Tibial nerve (tissue), 4 donors: ENCODE measurements at regions not wholly inside any gene's neighbourhood (a gene's known extent, or its start where the extent isn't known, plus 50 kb on each side); places are given as distances from the start of the nearest gene placed in this dataset.
"Not testable (repeated sequence)": the region's sequence is repeated elsewhere in the genome, so short reads cannot be mapped to it uniquely, and the experiment has no call there.

ENCODE experiments used
- DNase-seq, 2 donors: peaks; one replicate each; pipeline ENCODE4 v3.0.0-alpha.2; 2019; ENCODE audit warnings: low spot score in 2 of 2
- H3K27ac ChIP-seq, 4 donors: fragments of 200-600 bp; sonication (generic) in 3 of 4; one replicate each; pipeline ENCODE4 v1.5.1; 2017 to 2019; ENCODE audit warnings: mild to moderate bottlenecking in 1 of 4
- H3K27me3 ChIP-seq, 2 donors: fragments of 200-600 bp; sonication (generic) in 1 of 2; one replicate each; pipeline versions ENCODE4 v1.5.1 to v1.6.0; 2017 to 2019
- H3K36me3 ChIP-seq, 3 donors: fragments of 200-600 bp; sonication (generic); one replicate each; pipeline ENCODE4 v1.5.1; 2018 to 2019
- H3K4me1 ChIP-seq, 4 donors: fragments of 200-600 bp; sonication (generic) in 3 of 4; one replicate each; pipeline ENCODE4 v1.5.1; 2017 to 2019
- H3K4me3 ChIP-seq, 4 donors: fragments of 200-600 bp; sonication (generic) in 3 of 4; one replicate each; pipeline ENCODE4 v1.5.1; 2017 to 2019; ENCODE audit warnings: mild to moderate bottlenecking in 1 of 4, moderate library complexity in 1 of 4
- H3K9me3 ChIP-seq, 4 donors: fragments of 200-600 bp; sonication (generic) in 3 of 4; one replicate each; pipeline ENCODE4 v1.5.1; 2017 to 2019
- EP300 ChIP-seq, 2 donors: sonication (generic); formaldehyde crosslinking; IDR thresholded peaks; one replicate each; pipeline ENCODE4 v1.6.1; 2017; ENCODE audit warnings: antibody characterized with exemption in 2 of 2, mild to moderate bottlenecking in 1 of 2
- POLR2A ChIP-seq, 2 donors: fragments of 450-650 bp; IDR thresholded peaks; one replicate each; pipeline ENCODE4 v1.6.1; 2017; ENCODE audit warnings: antibody characterized with exemption in 2 of 2, mild to moderate bottlenecking in 2 of 2, moderate library complexity in 2 of 2
- WGBS, 2 donors: methylation state at CpG; one replicate each; pipeline ENCODE4 v1.1.5; 2018; 5-methylcytosine and 5-hydroxymethylcytosine counted together
- TF ChIP-seq, protein P1 (sequence below), 5 experiments: fragments of 200-600 bp in 3 of 5; fragments of 450-650 bp in 2 of 5; sonication (generic) in 3 of 5; IDR thresholded peaks; one replicate each; pipeline ENCODE4 v1.5.1; 2016 to 2019; ENCODE audit warnings: antibody characterized with exemption in 5 of 5, mild to moderate bottlenecking in 3 of 5, moderate library complexity in 2 of 5

DNA sequence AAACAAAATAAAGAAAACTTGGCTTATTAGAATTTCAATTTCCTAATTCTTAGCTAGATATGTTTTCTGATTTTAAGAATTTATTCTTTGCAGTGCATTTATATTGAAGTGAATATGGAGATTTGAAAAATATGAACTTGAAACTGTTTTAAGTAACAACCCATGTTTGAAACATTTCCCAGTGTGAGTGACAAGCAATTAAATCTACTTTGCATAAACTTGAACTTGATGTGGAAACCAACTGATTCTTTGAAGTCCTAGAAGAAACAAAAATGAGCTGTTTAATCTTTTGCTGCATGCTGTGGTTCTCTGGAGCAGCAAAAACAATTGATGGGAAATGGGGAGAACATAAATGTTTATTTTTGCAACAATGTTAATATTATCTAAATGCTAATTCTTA, 430.2 kb downstream of the ARL4A start:
- TF ChIP-seq POLR2A (IDR thresholded peaks at IDR 0.05) (no peak), EP300 (IDR thresholded peaks at IDR 0.05) (no peak)
- TF ChIP-seq, protein P1, sequence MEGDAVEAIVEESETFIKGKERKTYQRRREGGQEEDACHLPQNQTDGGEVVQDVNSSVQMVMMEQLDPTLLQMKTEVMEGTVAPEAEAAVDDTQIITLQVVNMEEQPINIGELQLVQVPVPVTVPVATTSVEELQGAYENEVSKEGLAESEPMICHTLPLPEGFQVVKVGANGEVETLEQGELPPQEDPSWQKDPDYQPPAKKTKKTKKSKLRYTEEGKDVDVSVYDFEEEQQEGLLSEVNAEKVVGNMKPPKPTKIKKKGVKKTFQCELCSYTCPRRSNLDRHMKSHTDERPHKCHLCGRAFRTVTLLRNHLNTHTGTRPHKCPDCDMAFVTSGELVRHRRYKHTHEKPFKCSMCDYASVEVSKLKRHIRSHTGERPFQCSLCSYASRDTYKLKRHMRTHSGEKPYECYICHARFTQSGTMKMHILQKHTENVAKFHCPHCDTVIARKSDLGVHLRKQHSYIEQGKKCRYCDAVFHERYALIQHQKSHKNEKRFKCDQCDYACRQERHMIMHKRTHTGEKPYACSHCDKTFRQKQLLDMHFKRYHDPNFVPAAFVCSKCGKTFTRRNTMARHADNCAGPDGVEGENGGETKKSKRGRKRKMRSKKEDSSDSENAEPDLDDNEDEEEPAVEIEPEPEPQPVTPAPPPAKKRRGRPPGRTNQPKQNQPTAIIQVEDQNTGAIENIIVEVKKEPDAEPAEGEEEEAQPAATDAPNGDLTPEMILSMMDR (IDR thresholded peaks at IDR 0.05), result no peak
- Histone ChIP-seq H3K4me1 (peaks cover 0 to 7% (median 0%) of the 10 kb centered on the region in 4 donors), H3K27ac (no peak overlapping the region), H3K27me3 (no peaks in the 10 kb centered on the region), H3K9me3 (no peaks in the 10 kb centered on the region), H3K36me3 (no peaks in the 10 kb centered on the region), H3K4me3 (no peak overlapping the region)
- DNase-seq, result no peak

DNA sequence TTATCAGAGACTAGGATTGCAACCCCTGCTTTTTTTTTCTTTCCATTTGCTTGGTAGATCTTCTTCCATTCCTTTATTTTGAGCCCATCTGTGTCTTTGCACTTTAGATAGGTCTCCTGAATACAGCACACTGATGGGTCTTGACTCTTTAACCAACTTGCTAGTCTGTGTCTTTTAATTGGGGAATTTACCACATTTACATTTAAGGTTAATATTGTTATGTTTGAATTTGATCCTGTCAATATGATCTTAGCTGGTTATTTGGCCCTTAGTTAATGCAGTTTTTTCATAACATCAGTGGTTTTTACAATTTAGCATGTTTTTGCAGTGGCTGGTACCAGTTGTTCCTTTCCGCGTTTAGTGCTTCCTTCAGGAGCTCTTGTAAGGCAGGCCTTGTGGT, 437.2 kb downstream of the ARL4A start:
- not testable (repeated sequence) for H3K27ac ChIP-seq, H3K4me3 ChIP-seq, DNase-seq, H3K27me3 ChIP-seq, H3K4me1 ChIP-seq, H3K36me3 ChIP-seq
- 94 to 100% methylated on average over 2 of the region's 2 CpGs for WGBS, 2 donors
- peaks cover 0 to 15% (median 0%) of the 10 kb centered on the region in 4 donors for H3K9me3 ChIP-seq

DNA sequence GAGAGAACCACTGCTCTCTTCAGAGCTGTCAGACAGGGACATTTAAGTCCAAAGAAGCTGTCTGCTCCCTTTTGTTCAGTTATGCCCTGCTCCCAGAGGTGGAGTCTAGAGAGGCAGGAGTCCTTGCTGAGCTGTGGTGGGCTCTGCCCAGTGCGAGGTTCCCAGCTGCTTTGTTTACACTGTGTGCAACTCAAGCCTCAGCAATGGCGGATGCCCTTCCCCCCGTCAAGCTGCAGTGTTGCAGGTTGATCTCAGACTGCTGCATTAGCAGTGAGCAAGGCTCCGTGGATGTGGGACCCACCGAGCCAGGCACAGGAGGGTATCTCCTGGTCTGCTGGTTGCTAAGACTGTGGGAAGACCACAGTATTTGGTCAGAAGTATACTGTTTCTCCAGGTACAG, 438.9 kb downstream of the ARL4A start:
- TF ChIP-seq, protein P1 (IDR thresholded peaks at IDR 0.05), result no peak
- no peak for TF ChIP-seq EP300 (IDR thresholded peaks at IDR 0.05)
- no peak for TF ChIP-seq POLR2A (IDR thresholded peaks at IDR 0.05)
- Histone ChIP-seq H3K4me3 (no peak overlapping the region), H3K36me3 (no peaks in the 10 kb centered on the region), H3K27ac (no peak overlapping the region), H3K27me3 (no peaks in the 10 kb centered on the region), H3K4me1 (no peaks in the 10 kb centered on the region), H3K9me3 (peaks cover 0 to 15% (median 0%) of the 10 kb centered on the region in 4 donors)
- no peak for DNase-seq
- 69 to 87% methylated on average over 5 of the region's 5 CpGs for WGBS, 2 donors

DNA sequence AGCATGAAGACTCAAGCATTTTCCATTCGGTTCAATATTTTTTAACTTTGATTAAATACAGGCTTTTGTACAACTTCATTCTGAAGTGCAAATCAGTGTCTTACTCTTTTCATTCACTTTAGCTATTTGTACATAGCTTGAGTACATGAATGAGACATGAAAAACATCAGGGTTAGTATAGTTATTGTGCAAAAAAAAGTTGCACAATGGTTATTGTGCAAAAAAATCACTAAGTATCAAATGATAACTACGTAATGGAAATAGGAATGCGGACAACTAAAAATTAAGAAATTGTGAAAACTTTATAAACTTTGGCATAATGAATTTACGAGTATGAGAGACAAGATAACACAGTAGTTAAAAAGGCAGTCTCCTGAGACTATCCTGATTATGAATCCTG, 442.9 kb downstream of the ARL4A start:
- H3K4me3 ChIP-seq, result no peak overlapping the region
- TF ChIP-seq, protein P1 (IDR thresholded peaks at IDR 0.05), result no peak
- TF ChIP-seq POLR2A (IDR thresholded peaks at IDR 0.05) (no peak), EP300 (IDR thresholded peaks at IDR 0.05) (no peak)
- H3K27me3 ChIP-seq, result no peaks in the 10 kb centered on the region
- peaks cover 0 to under 1% (median 0%) of the 10 kb centered on the region in 4 donors for H3K9me3 ChIP-seq
- 86 to 87% methylated on average over 4 of the region's 4 CpGs for WGBS, 2 donors
- H3K4me1 ChIP-seq, result no peaks in the 10 kb centered on the region
- DNase-seq, result no peak
- no peaks in the 10 kb centered on the region for H3K36me3 ChIP-seq
- no peak overlapping the region for H3K27ac ChIP-seq

DNA sequence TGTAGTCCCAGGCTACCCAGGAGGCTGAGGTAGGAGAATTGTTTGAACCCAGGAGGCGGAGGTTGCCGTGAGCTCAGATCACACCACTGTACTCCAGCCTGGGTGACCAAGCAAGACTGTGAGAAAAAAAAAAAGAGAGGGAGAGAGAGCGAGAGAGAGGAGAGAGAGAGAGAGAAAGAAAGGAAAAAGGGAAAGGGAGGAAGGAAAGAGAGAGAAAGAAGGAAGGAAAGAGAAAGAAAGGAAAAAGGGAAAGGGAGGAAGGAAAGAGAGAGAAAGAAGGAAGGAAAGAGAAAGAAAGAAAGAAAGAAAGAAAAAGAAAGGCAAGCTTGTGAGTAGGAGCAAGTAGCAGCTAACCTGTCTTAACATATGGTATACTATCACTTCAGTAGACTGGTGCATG, 443.5 kb downstream of the ARL4A start:
- not testable (repeated sequence) for H3K27me3 ChIP-seq, H3K27ac ChIP-seq, H3K4me3 ChIP-seq, H3K9me3 ChIP-seq, DNase-seq, H3K4me1 ChIP-seq, H3K36me3 ChIP-seq
- 91 to 93% methylated on average over 3 of the region's 3 CpGs for WGBS, 2 donors

DNA sequence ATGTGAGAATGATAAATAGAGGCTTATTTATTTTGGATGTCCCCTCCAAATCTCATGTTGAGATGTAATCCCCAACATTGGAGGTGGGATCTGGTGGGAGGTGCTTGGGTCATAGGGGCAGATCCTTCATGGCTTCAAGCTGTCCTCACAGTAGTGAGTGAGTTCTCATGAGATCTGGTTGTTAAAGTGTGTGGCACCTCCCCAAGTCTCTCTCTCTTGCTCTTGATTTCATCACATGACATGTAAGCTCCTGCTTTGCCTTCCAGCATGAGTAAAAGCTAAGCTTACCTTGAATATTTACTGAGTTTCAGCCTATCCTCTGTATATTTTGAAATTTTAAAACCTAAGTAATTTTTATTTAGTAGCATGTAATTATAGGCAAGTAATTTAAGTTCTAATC, 444.9 kb downstream of the ARL4A start:
- Histone ChIP-seq H3K36me3 (no peaks in the 10 kb centered on the region), H3K4me1 (no peaks in the 10 kb centered on the region), H3K27ac (no peak overlapping the region), H3K4me3 (no peak overlapping the region), H3K27me3 (no peaks in the 10 kb centered on the region), H3K9me3 (peaks cover 0 to 3% (median 0%) of the 10 kb centered on the region in 4 donors)
- TF ChIP-seq EP300 (IDR thresholded peaks at IDR 0.05) (no peak), POLR2A (IDR thresholded peaks at IDR 0.05) (no peak)
- TF ChIP-seq, protein P1 (IDR thresholded peaks at IDR 0.05), result no peak
- DNase-seq, result no peak

DNA sequence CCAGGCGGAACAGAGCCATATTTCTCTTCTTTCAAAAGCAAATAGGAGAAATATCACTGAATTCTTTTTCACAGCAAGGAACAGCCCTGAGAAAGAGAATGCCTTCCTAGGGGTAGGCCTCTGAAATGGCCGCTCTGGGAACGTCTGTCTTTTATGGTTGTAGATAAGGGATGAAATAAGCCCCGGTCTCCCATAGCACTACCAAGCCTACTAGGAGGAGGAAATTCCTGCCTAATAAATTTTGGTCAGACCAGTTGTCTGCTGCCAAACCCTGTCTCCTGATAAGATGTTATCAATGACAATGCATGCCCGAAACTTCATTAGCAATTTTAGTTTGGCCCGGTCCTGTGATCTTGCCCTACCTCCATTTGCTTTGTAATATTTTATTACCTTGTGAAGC, 448.9 kb downstream of the ARL4A start:
- WGBS, 2 donors, result 90 to 94% methylated on average over 6 of the region's 6 CpGs
- not testable (repeated sequence) for H3K9me3 ChIP-seq, H3K27ac ChIP-seq, H3K4me1 ChIP-seq, H3K27me3 ChIP-seq, H3K4me3 ChIP-seq, H3K36me3 ChIP-seq, DNase-seq
